Natural killer cell (primary cell): ENCODE measurements at regions not wholly inside any gene's neighbourhood (a gene's known extent, or its start where the extent isn't known, plus 50 kb on each side); places are given as distances from the start of the nearest gene placed in this dataset.

Source experiments
- ATAC-seq, 3 donors: fragments of 150-1000 bp in 2 of 3; fragments of 200-7000 bp in 1 of 3; cut with Tn5 transposase; 1 replicate in 1 of 3; 2 replicates in 2 of 3; pipeline ENCODE4 v1.10.0; 2021; ENCODE audit warnings: mild to moderate bottlenecking in 2 of 3, moderate library complexity in 2 of 3
- DNase-seq, 2 donors: peaks; one replicate each; pipeline versions ENCODE4 v3.0.0 to v3.0.0-alpha.2; 2013 to 2021; ENCODE audit warnings: mixed read lengths in 1 of 2
- H3K27ac ChIP-seq: one replicate; pipeline ENCODE4 v1.5.1; 2013; ENCODE audit warnings: mild to moderate bottlenecking, low read length
- H3K27me3 ChIP-seq: one replicate; pipeline ENCODE4 v1.6.1; 2013; ENCODE audit warnings: low read length; ENCODE audit not compliant: control insufficient read depth, insufficient read depth
- H3K36me3 ChIP-seq: one replicate; pipeline ENCODE4 v1.6.1; 2013; ENCODE audit warnings: low read length; ENCODE audit not compliant: control insufficient read depth, insufficient read depth
- H3K4me1 ChIP-seq: one replicate; pipeline ENCODE4 v1.6.1; 2013; ENCODE audit warnings: low read length; ENCODE audit not compliant: control insufficient read depth, insufficient read depth
- H3K4me3 ChIP-seq: one replicate; pipeline ENCODE4 v1.5.1; 2013; ENCODE audit warnings: low read length
- H3K9me3 ChIP-seq: one replicate; pipeline ENCODE4 v1.6.1; 2013; ENCODE audit warnings: low read length; ENCODE audit not compliant: control insufficient read depth, insufficient read depth
- H3K27ac Mint-ChIP-seq, 2 donors: one replicate each; pipeline ENCODE4 v1.8.0; 2022; ENCODE audit warnings: mild to moderate bottlenecking in 2 of 2, mixed read lengths in 2 of 2, moderate library complexity in 1 of 2
- H3K27me3 Mint-ChIP-seq, 2 donors: one replicate each; pipeline ENCODE4 v1.8.0; 2022; ENCODE audit warnings: low read depth in 2 of 2, mixed read lengths in 2 of 2
- H3K36me3 Mint-ChIP-seq: one replicate; pipeline ENCODE4 v1.8.0; 2022; ENCODE audit warnings: mixed read lengths
- H3K4me1 Mint-ChIP-seq, 2 donors: one replicate each; pipeline ENCODE4 v1.8.0; 2022; ENCODE audit warnings: mixed read lengths in 2 of 2
- H3K4me3 Mint-ChIP-seq: one replicate; pipeline ENCODE4 v1.8.0; 2022; ENCODE audit warnings: mild to moderate bottlenecking, moderate library complexity, mixed read lengths
- H3K9me3 Mint-ChIP-seq, 2 donors: one replicate each; pipeline ENCODE4 v1.8.0; 2022; ENCODE audit warnings: mixed read lengths in 2 of 2
- CTCF ChIP-seq: fragments of 200-600 bp; IDR thresholded peaks from one replicate; pipeline ENCODE4 v1.8.0; 2022; ENCODE audit warnings: antibody characterized with exemption
- WGBS: methylation state at CpG from one replicate; pipeline ENCODE4 v1.1.7; 2013; ENCODE audit warnings: missing lambda C conversion rate; ENCODE audit not compliant: insufficient coverage; 5-methylcytosine and 5-hydroxymethylcytosine counted together
- intact Hi-C: fragments of 100-400 bp; cut with micrococcal nuclease; formaldehyde crosslinking; loops from one replicate; pipeline ENCODE4 v1.14.2; 2022

- H3K36me3 ChIP-seq, result no peaks in the 10 kb centered on the region
- Mint-ChIP-seq H3K27ac (no peak overlapping the region), H3K36me3 (no peaks in the 10 kb centered on the region), H3K9me3 (peaks cover 0 to 6% of the 10 kb centered on the region in 2 donors), H3K4me1 (no peaks in the 10 kb centered on the region), H3K4me3 (no peak overlapping the region), H3K27me3 (peaks cover 0 to 16% of the 10 kb centered on the region in 2 donors)
- H3K9me3 ChIP-seq, result no peaks in the 10 kb centered on the region
- no peak for ATAC-seq
- DNase-seq, result no peak
- 88% methylated on average over 2 of the region's 3 CpGs for WGBS
- no peaks in the 10 kb centered on the region for H3K27me3 ChIP-seq
- TF ChIP-seq CTCF, result no peak
- no peak overlapping the region for H3K4me3 ChIP-seq
- intact Hi-C loops, result no loop called here
- no peak overlapping the region for H3K27ac ChIP-seq
- no peaks in the 10 kb centered on the region for H3K4me1 ChIP-seq
These were observed 109.3 kb downstream of the EN1 start for GRCh38 chr2:118738106-118738505.

- no peak for ATAC-seq
- Mint-ChIP-seq H3K4me1 (no peaks in the 10 kb centered on the region), H3K27me3 (peaks cover 0 to 16% of the 10 kb centered on the region in 2 donors)
These were observed 109.8 kb downstream of the EN1 start for GRCh38 chr2:118737684-118738083.

DNA sequence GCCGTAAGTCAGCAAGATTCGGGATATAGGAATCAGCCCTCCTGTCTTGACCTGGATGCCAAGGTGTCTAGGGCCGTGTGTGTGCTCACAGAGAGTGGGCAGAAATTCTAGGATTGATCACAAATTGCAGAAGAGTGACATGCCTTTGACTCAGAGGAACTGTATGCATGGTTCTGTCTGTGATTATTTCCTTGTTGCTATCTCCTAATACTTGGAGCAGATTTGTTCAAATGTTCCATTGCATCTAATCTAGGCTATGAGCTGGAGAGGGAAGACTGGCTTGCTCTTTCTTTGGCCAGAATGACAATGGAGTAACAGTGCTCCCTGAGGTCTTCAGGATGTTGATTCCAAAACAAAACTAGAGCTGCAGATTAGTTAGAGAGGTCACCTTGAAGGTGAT lies 115.0 kb downstream of the EN1 start:
- intact Hi-C loops, result no loop called here
- H3K4me3 ChIP-seq, result no peak overlapping the region
- WGBS, result 80% methylated on average over 3 of the region's 3 CpGs

More at GRCh38 chr2:118737684-118738083, 109.8 kb downstream of the EN1 start:
- Mint-ChIP-seq H3K4me3 (no peak overlapping the region), H3K27ac (no peak overlapping the region), H3K36me3 (no peaks in the 10 kb centered on the region), H3K9me3 (peaks cover 0 to 6% of the 10 kb centered on the region in 2 donors)
- TF ChIP-seq CTCF, result no peak
- H3K4me3 ChIP-seq, result no peak overlapping the region
- 75% methylated on average over 5 of the region's 5 CpGs for WGBS
- no peaks in the 10 kb centered on the region for H3K4me1 ChIP-seq
- no peak overlapping the region for H3K27ac ChIP-seq
- no peaks in the 10 kb centered on the region for H3K27me3 ChIP-seq
- H3K36me3 ChIP-seq, result no peaks in the 10 kb centered on the region
- no peaks in the 10 kb centered on the region for H3K9me3 ChIP-seq
- intact Hi-C loops, result no loop called here
- DNase-seq, result no peak

More for the DNA sequence above, 115.0 kb downstream of the EN1 start:
- no peaks in the 10 kb centered on the region for H3K36me3 Mint-ChIP-seq
- Histone ChIP-seq H3K36me3 (no peaks in the 10 kb centered on the region), H3K9me3 (no peaks in the 10 kb centered on the region), H3K4me1 (no peaks in the 10 kb centered on the region), H3K27ac (no peak overlapping the region), H3K27me3 (no peaks in the 10 kb centered on the region)
- DNase-seq (no peak), ATAC-seq (no peak)
- no peak overlapping the region for H3K27ac Mint-ChIP-seq
- H3K4me1 Mint-ChIP-seq, result no peaks in the 10 kb centered on the region
- H3K27me3 Mint-ChIP-seq, result peaks cover 0 to 8% of the 10 kb centered on the region in 2 donors
- H3K9me3 Mint-ChIP-seq, result peaks cover 0 to 2% of the 10 kb centered on the region in 2 donors
- no peak overlapping the region for H3K4me3 Mint-ChIP-seq
- no peak for TF ChIP-seq CTCF
